ENCODE measurements at regions not wholly inside any gene's neighbourhood (a gene's known extent, or its start where the extent isn't known, plus 50 kb on each side); places are given as distances from the start of the nearest gene placed in this dataset.

- H2BK120ac ChIP-seq (ENCODE audit: low read depth, low read length, poor library complexity, severe bottlenecking) = no peak overlapping the region
- DNase-seq = no peak
- Mint-ChIP-seq H3K4me3 (no peak overlapping the region), H3K27ac (no peak overlapping the region), H3K4me1 (peaks cover 16 to 17% of the 10 kb centered on the region in 2 experiments), H3K27me3 (ENCODE audit: low read depth) (peaks cover 3% of the 10 kb centered on the region; the same call in 1 of the 2 replicates), H3K9me3 (no peaks in the 10 kb centered on the region), H3K36me3 (ENCODE audit: insufficient read depth in 1 of 3, low read depth in 3 of 3) (no peaks in the 10 kb centered on the region)
- H4K5ac ChIP-seq (ENCODE audit: insufficient read length, low read depth, low read length) = no peak overlapping the region
- no peak overlapping the region for H2BK20ac ChIP-seq (ENCODE audit: low read depth, low read length, poor library complexity, severe bottlenecking)
- H3K4me2 ChIP-seq (ENCODE audit: insufficient read depth, insufficient read length, low read length) = no peak overlapping the region
- no peak for TF ChIP-seq CTCF (conservative IDR thresholded peaks at IDR 0.05)
- no peaks in the 10 kb centered on the region; the same call in 1 of the 2 replicates for H3K4me1 ChIP-seq (ENCODE audit: insufficient read depth, low read length)
- H4K91ac ChIP-seq (ENCODE audit: insufficient read length, low read depth, low read length) = no peak overlapping the region
- no peak overlapping the region for H2BK5ac ChIP-seq (ENCODE audit: insufficient read length, low read length)
- no peak overlapping the region for H3K14ac ChIP-seq (ENCODE audit: insufficient read depth, low read length)
- H3K23ac ChIP-seq (ENCODE audit: insufficient read length, low read depth, low read length) = no peak overlapping the region
- no peak overlapping the region for H2AK5ac ChIP-seq (ENCODE audit: insufficient read length, low read length)
- no peak overlapping the region for H2AFZ ChIP-seq (ENCODE audit: low read length)
- no peak overlapping the region for H2BK15ac ChIP-seq (ENCODE audit: low read depth, low read length)
- no peak overlapping the region for H2BK12ac ChIP-seq (ENCODE audit: insufficient read length, low read depth, low read length)
- H3T11ph ChIP-seq (ENCODE audit: low read length) = no peak overlapping the region
- no peak overlapping the region for H3K27ac ChIP-seq (ENCODE audit: insufficient read length, low read depth, low read length)
- no peaks in the 10 kb centered on the region for H4K20me1 ChIP-seq (ENCODE audit: control insufficient read depth, insufficient read depth, insufficient read length)
- no peaks in the 10 kb centered on the region for H3K27me3 ChIP-seq (ENCODE audit: insufficient read depth, low read length)
- no peaks in the 10 kb centered on the region for H3K23me2 ChIP-seq (ENCODE audit: insufficient read length, low read depth, low read length, poor library complexity, severe bottlenecking)
- no peak overlapping the region for H3K56ac ChIP-seq (ENCODE audit: insufficient read length, low read depth, low read length)
- H3K79me2 ChIP-seq (ENCODE audit: insufficient read depth, low read length) = no peaks in the 10 kb centered on the region
- WGBS (ENCODE audit: extremely low coverage, insufficient read length, low lambda C conversion rate) = no CpG with 5 or more reads among the region's 1 CpG
- H3K9me3 ChIP-seq (ENCODE audit: control insufficient read depth, low read depth, low read length) = no peaks in the 10 kb centered on the region
- H3K79me1 ChIP-seq (ENCODE audit: insufficient read depth, low read depth, low read length, poor library complexity, severe bottlenecking) = no peaks in the 10 kb centered on the region
- no peak overlapping the region for H3K4ac ChIP-seq (ENCODE audit: low read depth, low read length)
- no peak overlapping the region for H3K18ac ChIP-seq (ENCODE audit: insufficient read length, low read depth, low read length)
- no peak overlapping the region for H3K9ac ChIP-seq (ENCODE audit: extremely low read depth, insufficient read length, low read length)
- H4K8ac ChIP-seq (replicated peaks; ENCODE audit: insufficient read length, low read depth, low read length) = no peak overlapping the region
Measured at GRCh38 chr3:31187380-31187779, 292.9 kb upstream of the GADL1 start.
